Astrocyte (in vitro differentiated cells and primary cell): ENCODE measurements at regions not wholly inside any gene's neighbourhood (a gene's known extent, or its start where the extent isn't known, plus 50 kb on each side); places are given as distances from the start of the nearest gene placed in this dataset.
A peak's percentile ranks its signal among the peaks of the same experiment; 100 is the strongest.
"Not testable (repeated sequence)": the region's sequence is repeated elsewhere in the genome, so short reads cannot be mapped to it uniquely, and the experiment has no call there.

Experiments
- DNase-seq: peaks from one replicate; pipeline ENCODE4 v3.0.0-alpha.2; 2010; ENCODE audit warnings: low read depth
- FAIRE-seq: peaks from 2 replicates; lab custom pipeline; 2011; peaks lifted over from hg19 to GRCh38; lab: Jason Lieb, UNC
- H2AFZ ChIP-seq: 2 replicates; pipeline ENCODE4 v1.6.0; 2012; ENCODE audit warnings: low read depth, low read length, inconsistent platforms
- H3K27ac ChIP-seq: 2 replicates; pipeline ENCODE4 v1.5.1; 2011; ENCODE audit warnings: low read depth, low read length, inconsistent platforms
- H3K27me3 ChIP-seq: 2 replicates; pipeline ENCODE4 v1.6.0; 2011; ENCODE audit warnings: low read length, inconsistent platforms; ENCODE audit not compliant: insufficient read depth
- H3K36me3 ChIP-seq: 2 replicates; pipeline ENCODE4 v1.5.1; 2011; ENCODE audit warnings: low read length, inconsistent platforms; ENCODE audit not compliant: insufficient read depth
- H3K4me1 ChIP-seq: 2 replicates; pipeline ENCODE4 v1.5.1; 2011; ENCODE audit warnings: low read length, inconsistent platforms; ENCODE audit not compliant: insufficient read depth
- H3K4me2 ChIP-seq: 2 replicates; pipeline ENCODE4 v1.6.0; 2012; ENCODE audit warnings: low read length, inconsistent platforms
- H3K4me3 ChIP-seq: 2 replicates; pipeline ENCODE4 v1.5.1; 2011; ENCODE audit warnings: low read depth, mild to moderate bottlenecking, low read length, inconsistent platforms; ENCODE audit not compliant: insufficient read depth
- H3K79me2 ChIP-seq: 2 replicates; pipeline ENCODE4 v1.6.0; 2012; ENCODE audit warnings: mild to moderate bottlenecking, low read length, inconsistent platforms; ENCODE audit not compliant: insufficient read depth
- H3K9ac ChIP-seq: 2 replicates; pipeline ENCODE4 v1.6.0; 2012; ENCODE audit warnings: mild to moderate bottlenecking, low read length, inconsistent platforms
- H3K9me3 ChIP-seq: 2 replicates; pipeline ENCODE4 v1.5.1; 2012; ENCODE audit warnings: low read depth, mild to moderate bottlenecking, low read length, inconsistent platforms; ENCODE audit not compliant: insufficient read depth
- H4K20me1 ChIP-seq: 2 replicates; pipeline ENCODE4 v1.6.0; 2012; ENCODE audit warnings: low read length, inconsistent platforms; ENCODE audit not compliant: insufficient read depth
- H3K27ac Mint-ChIP-seq: one replicate; pipeline ENCODE4 v1.8.0; 2021; ENCODE audit warnings: mild to moderate bottlenecking, mixed read lengths; ENCODE audit not compliant: unreplicated experiment
- H3K27me3 Mint-ChIP-seq: one replicate; pipeline ENCODE4 v1.8.0; 2021; ENCODE audit warnings: low read depth, mixed read lengths; ENCODE audit not compliant: unreplicated experiment
- H3K36me3 Mint-ChIP-seq: one replicate; pipeline ENCODE4 v1.8.0; 2021; ENCODE audit warnings: low read depth, mixed read lengths; ENCODE audit not compliant: unreplicated experiment
- H3K4me1 Mint-ChIP-seq: one replicate; pipeline ENCODE4 v1.8.0; 2021; ENCODE audit warnings: low read depth, mixed read lengths; ENCODE audit not compliant: unreplicated experiment
- H3K4me3 Mint-ChIP-seq: one replicate; pipeline ENCODE4 v1.8.0; 2021; ENCODE audit warnings: mild to moderate bottlenecking, moderate library complexity, mixed read lengths; ENCODE audit not compliant: unreplicated experiment
- H3K9me3 Mint-ChIP-seq: one replicate; pipeline ENCODE4 v1.8.0; 2021; ENCODE audit warnings: mild to moderate bottlenecking, mixed read lengths; ENCODE audit not compliant: unreplicated experiment
- EZH2 ChIP-seq: IDR thresholded peaks from 2 replicates; pipeline ENCODE4 v1.6.1; 2012; ENCODE audit warnings: mild to moderate bottlenecking, low read length, inconsistent platforms; ENCODE audit not compliant: insufficient read depth
- TF ChIP-seq, protein P1 (sequence below): IDR thresholded peaks from 2 replicates; pipeline ENCODE4 v1.5.1; 2011; ENCODE audit warnings: low read depth, mild to moderate bottlenecking, inconsistent platforms, low read length, moderate library complexity; ENCODE audit not compliant: insufficient read depth

DNA sequence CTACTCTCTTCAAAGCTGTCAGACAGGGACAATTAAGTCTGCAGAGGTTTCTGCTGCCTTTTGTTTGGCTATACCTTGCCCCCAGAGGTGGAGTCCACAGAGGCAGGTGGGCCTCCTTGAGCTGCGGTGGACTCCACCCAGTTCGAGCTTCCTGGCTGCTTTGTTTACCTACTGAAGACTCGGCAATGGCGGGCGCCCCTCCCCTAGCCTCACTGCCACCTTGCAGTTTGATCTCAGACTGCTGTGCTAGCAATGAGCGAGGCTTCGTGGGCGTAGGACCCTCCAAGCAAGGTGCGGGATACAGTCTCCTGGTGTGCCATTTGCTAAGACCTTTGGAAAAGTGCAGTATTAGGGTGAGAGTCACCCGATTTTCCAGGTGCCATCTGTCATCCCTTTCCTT, 124.9 kb downstream of the CRYBB2 start:
- peaks cover 23% of the 10 kb centered on the region for H3K9me3 Mint-ChIP-seq
- not testable (repeated sequence) for H4K20me1 ChIP-seq, FAIRE-seq, H3K36me3 ChIP-seq, H3K9ac ChIP-seq, H3K27ac ChIP-seq, H3K9me3 ChIP-seq, H3K27ac Mint-ChIP-seq, H3K27me3 ChIP-seq, DNase-seq, H3K79me2 ChIP-seq, H3K4me2 ChIP-seq, H2AFZ ChIP-seq, H3K27me3 Mint-ChIP-seq, H3K4me3 Mint-ChIP-seq, H3K4me1 ChIP-seq, H3K4me3 ChIP-seq
- H3K4me1 Mint-ChIP-seq: peaks cover 11% of the 10 kb centered on the region
- peaks cover 17% of the 10 kb centered on the region for H3K36me3 Mint-ChIP-seq

GRCh38 chr22:25346859-25347751, 127.7 kb downstream of the CRYBB2 start:
- H3K27me3 ChIP-seq: no peaks in the 10 kb centered on the region
- Mint-ChIP-seq H3K27ac (no peak overlapping the region), H3K27me3 (no peaks in the 10 kb centered on the region), H3K36me3 (peaks cover 22% of the 10 kb centered on the region), H3K9me3 (peaks cover 18% of the 10 kb centered on the region), H3K4me3 (no peak overlapping the region), H3K4me1 (peaks cover 11% of the 10 kb centered on the region)
- H3K27ac ChIP-seq: no peak overlapping the region
- H3K4me2 ChIP-seq: no peak overlapping the region
- H2AFZ ChIP-seq: no peak overlapping the region
- DNase-seq: peak; percentile 47
- no peak overlapping the region for H3K9ac ChIP-seq
- no peaks in the 10 kb centered on the region for H3K4me1 ChIP-seq
- FAIRE-seq: no peak
- H4K20me1 ChIP-seq: no peaks in the 10 kb centered on the region
- TF ChIP-seq, protein P1, sequence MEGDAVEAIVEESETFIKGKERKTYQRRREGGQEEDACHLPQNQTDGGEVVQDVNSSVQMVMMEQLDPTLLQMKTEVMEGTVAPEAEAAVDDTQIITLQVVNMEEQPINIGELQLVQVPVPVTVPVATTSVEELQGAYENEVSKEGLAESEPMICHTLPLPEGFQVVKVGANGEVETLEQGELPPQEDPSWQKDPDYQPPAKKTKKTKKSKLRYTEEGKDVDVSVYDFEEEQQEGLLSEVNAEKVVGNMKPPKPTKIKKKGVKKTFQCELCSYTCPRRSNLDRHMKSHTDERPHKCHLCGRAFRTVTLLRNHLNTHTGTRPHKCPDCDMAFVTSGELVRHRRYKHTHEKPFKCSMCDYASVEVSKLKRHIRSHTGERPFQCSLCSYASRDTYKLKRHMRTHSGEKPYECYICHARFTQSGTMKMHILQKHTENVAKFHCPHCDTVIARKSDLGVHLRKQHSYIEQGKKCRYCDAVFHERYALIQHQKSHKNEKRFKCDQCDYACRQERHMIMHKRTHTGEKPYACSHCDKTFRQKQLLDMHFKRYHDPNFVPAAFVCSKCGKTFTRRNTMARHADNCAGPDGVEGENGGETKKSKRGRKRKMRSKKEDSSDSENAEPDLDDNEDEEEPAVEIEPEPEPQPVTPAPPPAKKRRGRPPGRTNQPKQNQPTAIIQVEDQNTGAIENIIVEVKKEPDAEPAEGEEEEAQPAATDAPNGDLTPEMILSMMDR: no peak
- no peak for TF ChIP-seq EZH2
- no peaks in the 10 kb centered on the region for H3K9me3 ChIP-seq
- no peaks in the 10 kb centered on the region for H3K79me2 ChIP-seq
- no peak overlapping the region for H3K4me3 ChIP-seq
- no peaks in the 10 kb centered on the region for H3K36me3 ChIP-seq

DNA sequence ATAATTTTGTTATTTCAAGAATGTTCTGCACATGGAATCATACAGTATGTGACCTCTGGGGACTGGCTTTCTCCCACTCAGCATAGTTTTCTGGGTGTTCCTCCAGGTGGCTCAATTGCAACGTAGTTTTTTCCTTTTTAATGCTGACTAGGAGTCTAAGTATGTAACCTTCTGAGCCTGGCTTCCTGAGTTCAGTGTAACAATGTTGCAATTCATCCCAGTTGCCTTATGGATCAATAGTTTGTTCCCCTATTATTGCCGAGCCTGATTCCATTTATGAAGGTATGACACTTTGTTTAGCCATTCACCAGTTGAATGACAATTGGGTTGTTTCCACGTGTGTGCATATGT, 128.3 kb downstream of the CRYBB2 start:
- no peaks in the 10 kb centered on the region for H3K36me3 ChIP-seq
- no peak overlapping the region for H2AFZ ChIP-seq
- H3K4me3 ChIP-seq: no peak overlapping the region
- H3K9me3 Mint-ChIP-seq: peaks cover 18% of the 10 kb centered on the region
- H3K4me3 Mint-ChIP-seq: no peak overlapping the region
- H3K36me3 Mint-ChIP-seq: peaks cover 26% of the 10 kb centered on the region
- no peaks in the 10 kb centered on the region for H4K20me1 ChIP-seq
- DNase-seq: no peak
- H3K4me2 ChIP-seq: peak overlapping the region; percentile 50
- no peaks in the 10 kb centered on the region for H3K4me1 ChIP-seq
- H3K9ac ChIP-seq: no peak overlapping the region
- H3K4me1 Mint-ChIP-seq: peaks cover 11% of the 10 kb centered on the region
- H3K27ac Mint-ChIP-seq: no peak overlapping the region
- FAIRE-seq: no peak
- TF ChIP-seq, protein P1: no peak
- TF ChIP-seq EZH2: no peak
- no peaks in the 10 kb centered on the region for H3K27me3 Mint-ChIP-seq
- H3K27ac ChIP-seq: no peak overlapping the region
- H3K9me3 ChIP-seq: no peaks in the 10 kb centered on the region
- H3K79me2 ChIP-seq: no peaks in the 10 kb centered on the region
- no peaks in the 10 kb centered on the region for H3K27me3 ChIP-seq
